CD8-positive, alpha-beta memory T cell (primary cell): ENCODE measurements at regions not wholly inside any gene's neighbourhood (a gene's known extent, or its start where the extent isn't known, plus 50 kb on each side); places are given as distances from the start of the nearest gene placed in this dataset.

Source experiments
- CTCF ChIA-PET: fragments of 350-600 bp; sonication (Branson Sonifier 250); formaldehyde crosslinking; loops from one replicate; lab custom pipeline; 2021; ENCODE audit warnings: antibody characterized with exemption; lab: Charles Lee
- POLR2A ChIA-PET: fragments of 350-600 bp; sonication (Branson Sonifier 250); formaldehyde crosslinking; loops from one replicate; lab custom pipeline; 2021; ENCODE audit warnings: antibody characterized with exemption; lab: Charles Lee
- DNase-seq, 5 donors: peaks; one replicate each; pipeline versions ENCODE4 v3.0.0 to v3.0.0-alpha.2; 2020 to 2022; ENCODE audit warnings: mixed read lengths in 1 of 5
- H3K27ac ChIP-seq: one replicate; pipeline ENCODE4 v1.7.0; 2013; ENCODE audit warnings: low read depth, mild to moderate bottlenecking, low read length, moderate library complexity
- H3K27me3 ChIP-seq: 2 replicates; pipeline ENCODE4 v1.7.0; 2013; ENCODE audit warnings: low read length, mild to moderate bottlenecking; ENCODE audit not compliant: insufficient read depth, poor library complexity, severe bottlenecking
- H3K36me3 ChIP-seq: 2 replicates; pipeline ENCODE4 v1.7.0; 2013; ENCODE audit warnings: mild to moderate bottlenecking, low read length, moderate library complexity; ENCODE audit not compliant: insufficient read depth
- H3K4me1 ChIP-seq: 2 replicates; pipeline ENCODE4 v1.7.0; 2013; ENCODE audit warnings: mild to moderate bottlenecking, low read length, moderate library complexity; ENCODE audit not compliant: insufficient read depth
- H3K4me3 ChIP-seq: 2 replicates; pipeline ENCODE4 v1.7.0; 2013; ENCODE audit warnings: mild to moderate bottlenecking, low read length
- H3K9me3 ChIP-seq: 2 replicates; pipeline ENCODE4 v1.7.0; 2013; ENCODE audit warnings: mild to moderate bottlenecking, low read length
- H3K27ac Mint-ChIP-seq, 8 donors: one replicate each; pipeline ENCODE4 v1.8.0; 2020 to 2021; ENCODE audit warnings: mixed read lengths in 8 of 8, mild to moderate bottlenecking in 6 of 8, inconsistent platforms in 3 of 8, moderate library complexity in 3 of 8
- H3K27me3 Mint-ChIP-seq, 2 donors: one replicate each; pipeline ENCODE4 v1.8.0; 2020 to 2021; ENCODE audit warnings: mixed read lengths in 2 of 2, mild to moderate bottlenecking in 1 of 2, moderate library complexity in 1 of 2
- H3K36me3 Mint-ChIP-seq, 3 donors: one replicate each; pipeline ENCODE4 v1.8.0; 2020 to 2021; ENCODE audit warnings: mixed read lengths in 3 of 3, inconsistent platforms in 1 of 3, mild to moderate bottlenecking in 1 of 3
- H3K4me1 Mint-ChIP-seq, 3 donors: one replicate each; pipeline ENCODE4 v1.8.0; 2020 to 2021; ENCODE audit warnings: mixed read lengths in 3 of 3, inconsistent platforms in 1 of 3, mild to moderate bottlenecking in 1 of 3
- H3K4me3 Mint-ChIP-seq, 7 donors: one replicate each; pipeline ENCODE4 v1.8.0; 2020 to 2021; ENCODE audit warnings: mixed read lengths in 7 of 7, mild to moderate bottlenecking in 6 of 7, moderate library complexity in 4 of 7, inconsistent platforms in 2 of 7
- H3K9me3 Mint-ChIP-seq, 5 donors: one replicate each; pipeline ENCODE4 v1.8.0; 2020 to 2022; ENCODE audit warnings: mixed read lengths in 5 of 5, mild to moderate bottlenecking in 3 of 5, moderate library complexity in 2 of 5, inconsistent platforms in 1 of 5

GRCh38 chr4:176533159-176533558, 213.4 kb downstream of the SPCS3 start:
- H3K4me3 Mint-ChIP-seq = no peak overlapping the region
- no peak overlapping the region for H3K27ac Mint-ChIP-seq
- Histone ChIP-seq H3K9me3 (no peaks in the 10 kb centered on the region), H3K4me3 (no peak overlapping the region), H3K27ac (no peak overlapping the region), H3K36me3 (no peaks in the 10 kb centered on the region), H3K4me1 (no peaks in the 10 kb centered on the region), H3K27me3 (no peaks in the 10 kb centered on the region)
- H3K27me3 Mint-ChIP-seq = peaks cover 0 to 1% of the 10 kb centered on the region in 2 donors
- H3K9me3 Mint-ChIP-seq = peaks cover 0 to 10% (median 2%) of the 10 kb centered on the region in 5 donors
- no peaks in the 10 kb centered on the region for H3K4me1 Mint-ChIP-seq
- no peak for DNase-seq
- POLR2A ChIA-PET = no interaction called here
- CTCF ChIA-PET = no interaction called here
- no peaks in the 10 kb centered on the region for H3K36me3 Mint-ChIP-seq

GRCh38 chr4:176534566-176534965, 214.8 kb downstream of the SPCS3 start:
- POLR2A ChIA-PET = no interaction called here
- Histone ChIP-seq H3K27me3 (no peaks in the 10 kb centered on the region), H3K4me1 (no peaks in the 10 kb centered on the region), H3K4me3 (no peak overlapping the region), H3K36me3 (no peaks in the 10 kb centered on the region), H3K9me3 (no peaks in the 10 kb centered on the region), H3K27ac (no peak overlapping the region)
- no peak for DNase-seq
- peaks cover 0 to 10% (median 2%) of the 10 kb centered on the region in 5 donors for H3K9me3 Mint-ChIP-seq
- no peak overlapping the region for H3K27ac Mint-ChIP-seq
- CTCF ChIA-PET = no interaction called here
- H3K36me3 Mint-ChIP-seq = no peaks in the 10 kb centered on the region
- no peak overlapping the region for H3K4me3 Mint-ChIP-seq
- H3K27me3 Mint-ChIP-seq = peaks cover 0 to 1% of the 10 kb centered on the region in 2 donors
- H3K4me1 Mint-ChIP-seq = no peaks in the 10 kb centered on the region

- no peak overlapping the region for H3K4me3 ChIP-seq
- no peaks in the 10 kb centered on the region for H3K27me3 Mint-ChIP-seq
- ChIA-PET CTCF (no interaction called here), POLR2A (no interaction called here)
- peaks cover 0 to 3% (median 2%) of the 10 kb centered on the region in 5 donors for H3K9me3 Mint-ChIP-seq
- H3K4me1 Mint-ChIP-seq = no peaks in the 10 kb centered on the region
- H3K27ac ChIP-seq = no peak overlapping the region
- no peaks in the 10 kb centered on the region for H3K36me3 Mint-ChIP-seq
- no peaks in the 10 kb centered on the region for H3K27me3 ChIP-seq
- H3K36me3 ChIP-seq = no peaks in the 10 kb centered on the region
- H3K27ac Mint-ChIP-seq = peak overlapping the region in 1 of 8 donors; percentile 40
- no peaks in the 10 kb centered on the region for H3K4me1 ChIP-seq
- DNase-seq = no peak
- no peak overlapping the region for H3K4me3 Mint-ChIP-seq
- no peaks in the 10 kb centered on the region for H3K9me3 ChIP-seq
Observed at GRCh38 chr4:176538217-176538925, 218.6 kb downstream of the SPCS3 start.

- no peaks in the 10 kb centered on the region for H3K4me1 ChIP-seq
- Mint-ChIP-seq H3K27ac (no peak overlapping the region), H3K4me1 (no peaks in the 10 kb centered on the region), H3K9me3 (peaks cover 0 to 3% (median 2%) of the 10 kb centered on the region in 5 donors), H3K4me3 (no peak overlapping the region), H3K27me3 (no peaks in the 10 kb centered on the region), H3K36me3 (no peaks in the 10 kb centered on the region)
- no peak overlapping the region for H3K4me3 ChIP-seq
- H3K27ac ChIP-seq = no peak overlapping the region
- ChIA-PET POLR2A (no interaction called here), CTCF (no interaction called here)
- H3K9me3 ChIP-seq = no peaks in the 10 kb centered on the region
- no peaks in the 10 kb centered on the region for H3K27me3 ChIP-seq
- H3K36me3 ChIP-seq = no peaks in the 10 kb centered on the region
- DNase-seq = no peak
Observed at GRCh38 chr4:176539091-176539784, 219.5 kb downstream of the SPCS3 start.

- H3K36me3 ChIP-seq = no peaks in the 10 kb centered on the region
- ChIA-PET POLR2A (no interaction called here), CTCF (no interaction called here)
- no peaks in the 10 kb centered on the region for H3K4me1 Mint-ChIP-seq
- H3K9me3 ChIP-seq = no peaks in the 10 kb centered on the region
- H3K4me1 ChIP-seq = no peaks in the 10 kb centered on the region
- no peak for DNase-seq
- no peak overlapping the region for H3K4me3 Mint-ChIP-seq
- H3K4me3 ChIP-seq = no peak overlapping the region
- H3K27ac ChIP-seq = no peak overlapping the region
- H3K27ac Mint-ChIP-seq = no peak overlapping the region
- H3K27me3 Mint-ChIP-seq = no peaks in the 10 kb centered on the region
- H3K27me3 ChIP-seq = no peaks in the 10 kb centered on the region
- H3K9me3 Mint-ChIP-seq = peaks cover 0 to 3% (median 0%) of the 10 kb centered on the region in 5 donors
- H3K36me3 Mint-ChIP-seq = no peaks in the 10 kb centered on the region
Observed at GRCh38 chr4:176539785-176540175, 220.0 kb downstream of the SPCS3 start.

GRCh38 chr4:176540814-176541213, 221.0 kb downstream of the SPCS3 start:
- Histone ChIP-seq H3K27me3 (no peaks in the 10 kb centered on the region), H3K4me1 (no peaks in the 10 kb centered on the region), H3K27ac (no peak overlapping the region), H3K36me3 (no peaks in the 10 kb centered on the region), H3K9me3 (no peaks in the 10 kb centered on the region), H3K4me3 (no peak overlapping the region)
- Mint-ChIP-seq H3K4me1 (no peaks in the 10 kb centered on the region), H3K36me3 (no peaks in the 10 kb centered on the region), H3K27me3 (no peaks in the 10 kb centered on the region), H3K27ac (no peak overlapping the region), H3K4me3 (no peak overlapping the region), H3K9me3 (peaks cover 0 to 5% (median 0%) of the 10 kb centered on the region in 5 donors)
- CTCF ChIA-PET = no interaction called here
- POLR2A ChIA-PET = no interaction called here
- DNase-seq = no peak

- ChIA-PET CTCF (no interaction called here), POLR2A (no interaction called here)
- no peak for DNase-seq
- no peaks in the 10 kb centered on the region for H3K36me3 Mint-ChIP-seq
- no peaks in the 10 kb centered on the region for H3K27me3 Mint-ChIP-seq
- Histone ChIP-seq H3K36me3 (no peaks in the 10 kb centered on the region), H3K4me3 (no peak overlapping the region), H3K4me1 (no peaks in the 10 kb centered on the region), H3K9me3 (no peaks in the 10 kb centered on the region), H3K27me3 (no peaks in the 10 kb centered on the region), H3K27ac (no peak overlapping the region)
- H3K4me3 Mint-ChIP-seq = no peak overlapping the region
- H3K4me1 Mint-ChIP-seq = no peaks in the 10 kb centered on the region
- no peak overlapping the region for H3K27ac Mint-ChIP-seq
- H3K9me3 Mint-ChIP-seq = peaks cover 0 to 5% (median 0%) of the 10 kb centered on the region in 5 donors
Observed at GRCh38 chr4:176545872-176546271, 226.1 kb downstream of the SPCS3 start.

- Histone ChIP-seq H3K36me3 (no peaks in the 10 kb centered on the region), H3K27me3 (no peaks in the 10 kb centered on the region), H3K4me1 (no peaks in the 10 kb centered on the region), H3K4me3 (no peak overlapping the region), H3K27ac (no peak overlapping the region), H3K9me3 (no peaks in the 10 kb centered on the region)
- no peaks in the 10 kb centered on the region for H3K4me1 Mint-ChIP-seq
- H3K27me3 Mint-ChIP-seq = no peaks in the 10 kb centered on the region
- H3K4me3 Mint-ChIP-seq = no peak overlapping the region
- CTCF ChIA-PET = no interaction called here
- POLR2A ChIA-PET = no interaction called here
- DNase-seq = no peak
- H3K36me3 Mint-ChIP-seq = no peaks in the 10 kb centered on the region
- H3K27ac Mint-ChIP-seq = no peak overlapping the region
- H3K9me3 Mint-ChIP-seq = peaks cover 0 to 5% (median 3%) of the 10 kb centered on the region in 5 donors
Observed at GRCh38 chr4:176546975-176547374, 227.2 kb downstream of the SPCS3 start.
